Mucosa of gallbladder (tissue), 1 donor: ENCODE measurements at regions not wholly inside any gene's neighbourhood (a gene's known extent, or its start where the extent isn't known, plus 50 kb on each side); places are given as distances from the start of the nearest gene placed in this dataset.
"Not testable (repeated sequence)": the region's sequence is repeated elsewhere in the genome, so short reads cannot be mapped to it uniquely, and the experiment has no call there.

Experiments used
- DNase-seq: peaks from one replicate; pipeline ENCODE4 v3.0.0-alpha.2; 2020; ENCODE audit warnings: low spot score
- donor health status: DM: no; HTN: no; CAD: no.

GRCh38 chr2:186927867-186928191 lies 78.9 kb upstream of the ZSWIM2 start:
- no peak for DNase-seq

GRCh38 chr2:186927185-186927866 lies 78.4 kb upstream of the ZSWIM2 start:
- no peak for DNase-seq

- no peak for DNase-seq
Measured at GRCh38 chr2:186925514-186925913, 76.5 kb upstream of the ZSWIM2 start.

- DNase-seq = not testable (repeated sequence)
Measured at GRCh38 chr2:186922316-186922715, 73.3 kb upstream of the ZSWIM2 start.

- no peak for DNase-seq
Measured at GRCh38 chr2:186919296-186919695, 70.3 kb upstream of the ZSWIM2 start.

- no peak for DNase-seq
Measured at GRCh38 chr2:186918495-186918894, 69.5 kb upstream of the ZSWIM2 start.

DNA sequence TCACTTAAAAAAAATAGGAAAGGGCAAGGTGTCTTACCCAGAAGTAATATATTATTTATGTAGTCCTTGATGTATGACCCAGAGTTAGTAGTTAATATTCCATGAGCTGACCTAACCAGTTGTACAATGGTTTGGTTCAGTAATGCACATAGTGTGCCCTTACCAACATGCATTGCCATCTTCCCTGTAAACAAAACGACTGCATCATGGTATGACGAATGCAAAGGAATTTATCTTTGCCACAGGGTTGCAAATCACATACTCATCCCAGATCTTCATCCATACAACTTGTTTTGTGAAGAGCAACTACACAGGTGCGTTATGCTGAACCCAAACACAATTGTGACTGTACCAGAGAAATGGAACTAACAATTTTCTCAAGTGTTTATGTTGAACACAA lies 68.9 kb upstream of the ZSWIM2 start:
- no peak for DNase-seq

DNA sequence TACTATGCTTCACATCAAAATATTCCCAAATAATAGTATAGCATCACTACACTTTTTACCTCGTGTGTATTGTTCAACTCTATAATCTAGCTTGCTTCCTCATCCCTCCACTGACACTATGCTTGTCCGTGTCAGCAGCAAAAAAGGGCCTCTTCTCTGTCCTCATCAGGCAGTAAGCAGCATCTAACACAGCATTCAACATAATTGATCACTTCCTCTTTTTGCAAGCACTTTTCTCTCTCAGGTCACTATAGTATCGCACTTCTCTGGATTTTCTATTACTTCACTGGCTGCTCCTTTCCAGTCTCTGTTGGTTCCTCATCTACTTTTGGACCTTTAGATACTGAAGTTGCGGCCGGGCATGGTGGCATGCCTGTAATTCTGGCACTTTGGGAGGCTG lies 64.9 kb upstream of the ZSWIM2 start:
- DNase-seq = no peak

DNA sequence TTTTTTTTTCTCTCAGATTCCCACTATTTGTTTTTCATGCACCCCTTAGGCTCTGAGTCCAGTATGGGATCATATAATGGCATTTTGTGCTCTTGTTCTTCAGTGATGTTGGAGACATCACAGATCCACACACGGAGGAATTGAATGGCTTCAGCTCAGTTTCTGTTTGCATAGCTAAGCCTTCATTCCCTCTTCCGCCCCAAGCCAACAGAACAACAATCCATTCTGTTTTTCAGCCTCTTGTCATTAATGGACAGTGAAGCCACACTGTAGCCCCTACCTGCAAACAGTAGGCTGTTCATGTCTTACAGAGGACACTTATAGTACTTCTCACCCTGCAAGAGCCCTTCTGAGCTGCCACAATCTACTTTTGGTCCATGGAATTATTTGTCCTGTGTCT lies 64.0 kb upstream of the ZSWIM2 start:
- DNase-seq = no peak

GRCh38 chr2:186911551-186912085 lies 62.6 kb upstream of the ZSWIM2 start:
- no peak for DNase-seq

- no peak for DNase-seq
Measured at GRCh38 chr2:186910996-186911395, 62.0 kb upstream of the ZSWIM2 start.

GRCh38 chr2:186909095-186909494 lies 60.1 kb upstream of the ZSWIM2 start:
- DNase-seq = no peak

- no peak for DNase-seq
Measured at GRCh38 chr2:186907897-186908296, 58.9 kb upstream of the ZSWIM2 start.

GRCh38 chr2:186903216-186903615 lies 54.2 kb upstream of the ZSWIM2 start:
- no peak for DNase-seq
